NCI-H460 (cell line): ENCODE measurements at regions not wholly inside any gene's neighbourhood (a gene's known extent, or its start where the extent isn't known, plus 50 kb on each side); places are given as distances from the start of the nearest gene placed in this dataset.

Experiments
- DNase-seq: peaks from one replicate; pipeline ENCODE4 v3.0.0-alpha.2; 2016; ENCODE audit warnings: low read depth; ENCODE audit errors: extremely low read depth

DNA sequence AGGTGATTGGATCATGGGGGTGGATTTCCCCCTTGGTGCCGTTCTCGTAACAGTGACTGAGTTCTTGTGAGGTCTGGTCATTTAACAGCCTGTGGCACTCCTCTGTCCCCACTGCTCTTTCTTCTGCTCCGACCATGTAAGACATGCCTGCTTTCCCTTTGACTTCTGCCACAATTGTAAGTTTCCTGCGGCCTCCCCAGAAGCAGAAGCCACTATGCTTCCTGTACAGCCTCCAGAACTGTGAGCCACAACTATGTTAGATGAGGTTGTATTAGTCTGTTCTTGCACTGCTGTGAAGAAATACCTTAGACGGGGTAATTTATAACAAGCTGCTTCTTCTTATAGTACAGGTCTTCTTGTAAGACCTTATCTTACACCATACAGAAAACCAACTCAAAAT is 241.7 kb upstream of the KLF14 start:
- DNase-seq = no peak

- peak; percentile 51 for DNase-seq
Measured at GRCh38 chr7:130982160-130982638, 248.2 kb upstream of the KLF14 start.

- DNase-seq = no peak
Measured at GRCh38 chr7:130982651-130983050, 248.6 kb upstream of the KLF14 start.

GRCh38 chr7:130985361-130985760 is 251.4 kb upstream of the KLF14 start:
- DNase-seq = no peak

DNA sequence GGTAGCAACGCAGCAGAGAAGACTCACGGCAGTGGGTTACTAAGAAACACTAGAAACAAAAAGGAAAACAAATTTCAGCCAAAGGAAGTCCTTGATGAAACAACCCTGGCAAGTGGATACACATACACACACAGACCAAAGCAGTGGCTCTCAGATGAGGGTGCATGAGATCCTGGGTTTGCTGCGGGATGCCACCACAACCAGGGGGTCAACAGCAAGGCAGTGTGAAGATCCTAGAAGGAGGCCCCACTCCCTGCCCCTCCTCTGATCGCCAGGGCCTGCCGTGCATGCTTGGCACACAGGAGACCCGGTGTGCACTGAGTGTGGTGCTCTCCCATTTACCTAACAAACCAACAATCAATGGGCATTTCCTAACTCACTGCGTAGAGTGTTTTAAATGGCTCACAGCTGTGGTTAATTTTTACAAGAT is 252.3 kb upstream of the KLF14 start:
- DNase-seq = no peak

GRCh38 chr7:130987092-130987491 is 253.1 kb upstream of the KLF14 start:
- no peak for DNase-seq

DNA sequence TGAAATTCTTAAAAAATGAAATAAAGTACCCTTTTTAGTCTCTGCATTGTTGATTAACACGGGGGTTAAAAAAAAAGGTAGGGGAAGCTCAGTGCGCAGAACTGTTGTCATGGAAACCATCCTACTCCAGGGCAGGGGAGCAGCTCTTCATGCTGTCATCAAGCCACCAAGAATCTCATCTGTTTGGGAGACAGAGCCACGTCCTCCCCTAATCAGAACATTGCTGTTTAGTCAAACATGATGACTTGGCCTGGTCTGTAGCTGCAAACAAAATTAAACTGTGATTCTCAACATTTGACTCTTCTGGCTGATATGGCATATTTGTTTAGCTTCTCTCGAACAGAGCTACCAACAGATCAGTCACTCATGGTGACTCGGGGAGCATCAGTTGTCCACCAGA is 254.4 kb upstream of the KLF14 start:
- no peak for DNase-seq

DNA sequence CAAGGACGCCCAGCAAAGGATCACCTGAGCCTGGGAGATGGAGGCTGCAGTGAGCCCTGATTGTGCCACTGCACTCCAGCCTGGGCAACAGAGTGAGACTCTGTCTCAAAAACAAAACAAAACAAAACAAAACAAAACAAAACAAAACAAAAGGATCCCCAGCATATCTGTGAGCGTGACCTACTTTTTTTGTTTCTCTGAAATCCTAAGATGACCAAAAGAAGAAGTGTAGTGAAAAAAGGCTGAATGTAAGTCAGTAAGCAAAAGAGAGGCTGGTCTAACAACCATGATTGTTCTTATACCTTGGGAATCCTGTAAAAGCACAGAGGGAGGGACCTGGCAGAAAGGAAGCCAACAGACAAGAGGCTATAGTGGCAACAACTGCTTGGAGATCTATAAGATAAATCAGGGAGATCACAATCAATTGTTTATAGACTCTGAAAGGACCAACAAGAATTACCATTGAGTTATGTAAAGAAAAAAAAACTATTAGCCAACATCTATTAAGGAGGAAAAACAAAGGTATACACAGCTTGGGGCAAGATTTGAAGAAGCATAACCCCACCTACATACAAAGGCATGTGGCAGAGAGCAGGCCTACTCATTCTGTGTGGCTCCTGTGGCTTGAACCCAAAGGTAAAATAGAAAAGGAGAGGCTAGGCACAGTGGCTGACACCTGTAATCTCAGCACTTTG is 255.2 kb upstream of the KLF14 start:
- DNase-seq = no peak

DNA sequence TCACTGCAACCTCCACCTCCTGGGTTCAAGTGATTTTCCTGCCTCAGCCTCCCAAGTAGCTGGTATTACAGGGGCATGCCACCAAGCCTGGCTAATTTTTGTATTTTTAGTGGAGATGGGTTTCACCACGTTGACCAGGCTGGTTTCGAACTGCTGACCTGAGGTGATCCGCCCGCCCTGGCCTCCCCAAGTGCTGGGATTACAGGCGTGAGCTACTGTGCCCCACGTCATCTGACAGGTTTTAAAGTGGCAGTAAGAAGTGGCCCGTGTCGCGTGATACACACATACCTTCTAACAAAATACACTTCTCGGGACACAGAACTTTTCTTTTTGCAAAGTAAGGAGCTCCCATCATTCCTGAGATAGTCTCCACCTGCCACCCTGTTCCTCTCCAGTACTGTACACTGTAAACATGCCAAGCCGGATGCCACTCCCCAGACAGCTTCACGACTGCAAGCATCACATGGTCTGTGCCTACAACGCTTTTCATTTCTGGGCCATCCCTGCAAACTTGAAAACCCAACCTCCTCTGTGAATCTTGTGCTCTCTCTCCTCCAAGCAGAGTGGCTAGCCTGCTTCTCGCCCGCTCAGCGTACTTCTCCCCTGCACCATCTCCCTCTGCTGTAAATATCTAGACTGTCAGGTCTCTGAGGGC is 256.3 kb upstream of the KLF14 start:
- DNase-seq = no peak

- DNase-seq = no peak
Measured at GRCh38 chr7:130993671-130994365, 259.8 kb upstream of the KLF14 start.

- no peak for DNase-seq
Measured at GRCh38 chr7:130994378-130995115, 260.5 kb upstream of the KLF14 start.

GRCh38 chr7:130995252-130996081 is 261.5 kb upstream of the KLF14 start:
- DNase-seq = no peak

DNA sequence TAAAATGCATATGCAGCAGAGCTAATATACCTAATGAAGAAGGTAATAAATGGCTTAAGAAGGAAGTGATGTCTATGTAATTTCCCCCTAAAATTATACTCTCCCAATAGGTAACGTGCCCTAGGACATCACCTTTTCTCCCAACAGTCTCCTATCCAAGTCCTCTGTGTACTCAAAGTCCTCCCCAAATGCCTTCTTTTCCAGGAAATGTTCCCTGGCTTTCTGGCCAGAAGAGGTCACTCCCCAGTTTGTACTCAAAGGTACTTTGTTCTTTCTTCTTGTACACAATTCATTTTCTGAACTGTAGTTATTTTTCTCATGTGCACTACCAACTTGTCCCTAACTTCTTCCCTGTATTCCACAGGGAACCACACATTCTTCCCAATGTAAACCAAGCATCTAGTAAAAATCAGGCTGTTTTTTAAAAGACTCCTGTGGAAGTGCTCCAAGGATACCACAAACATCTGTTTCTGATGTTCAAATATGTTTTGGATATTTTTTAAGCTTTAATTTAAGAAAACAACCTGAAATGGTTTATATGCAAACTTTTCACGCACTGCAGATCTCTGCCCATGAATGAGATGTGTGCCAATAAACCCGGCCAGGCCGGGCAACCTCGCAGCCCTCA is 262.3 kb upstream of the KLF14 start:
- no peak for DNase-seq

- no peak for DNase-seq
Measured at GRCh38 chr7:130996833-130997231, 262.8 kb upstream of the KLF14 start.

- DNase-seq = no peak
Measured at GRCh38 chr7:130998993-130999602, 265.1 kb upstream of the KLF14 start.

DNA sequence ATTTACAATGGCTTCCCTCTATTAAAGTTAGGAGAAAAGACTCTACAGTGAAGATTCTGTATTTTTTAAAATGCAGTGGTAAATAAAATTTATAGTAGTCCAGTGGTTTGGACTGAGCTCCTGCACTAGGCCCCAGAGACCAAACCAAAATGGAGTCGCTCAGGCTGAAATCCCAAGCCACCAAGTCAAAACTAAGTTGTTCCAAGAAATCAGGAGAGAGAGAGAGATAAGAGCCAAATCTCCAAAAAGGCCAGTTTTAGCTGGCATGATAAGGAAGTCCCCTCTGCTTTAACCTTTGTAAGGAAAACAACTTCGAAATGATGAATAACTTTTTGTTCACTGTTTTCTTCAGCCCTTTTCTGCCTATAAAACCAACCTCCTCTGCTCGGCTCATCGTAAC is 265.9 kb upstream of the KLF14 start:
- DNase-seq = no peak

DNA sequence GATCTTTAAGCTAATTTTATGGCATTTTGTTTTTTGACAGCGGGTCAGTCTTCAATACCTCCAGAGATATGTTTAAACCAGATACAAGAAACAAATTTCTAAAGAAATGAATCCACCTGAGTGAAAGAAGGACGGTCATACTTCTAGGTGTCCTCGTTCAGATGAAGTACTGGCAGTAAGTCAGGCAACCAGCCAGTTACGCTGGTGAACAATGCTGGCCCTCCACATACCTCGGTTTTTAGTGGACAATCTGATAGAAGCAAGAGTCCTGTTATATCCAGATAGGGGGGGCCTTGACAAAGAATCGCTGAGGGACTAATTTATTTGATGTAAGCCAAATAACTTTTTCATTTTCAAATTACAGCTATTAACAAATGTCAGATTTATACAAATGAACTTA is 266.4 kb upstream of the KLF14 start:
- no peak for DNase-seq

GRCh38 chr7:131000873-131001272 is 266.9 kb upstream of the KLF14 start:
- no peak for DNase-seq

- no peak for DNase-seq
Measured at GRCh38 chr7:131002600-131002999, 268.6 kb upstream of the KLF14 start.
